PFSK-1 (cell line): ENCODE measurements at regions not wholly inside any gene's neighbourhood (a gene's known extent, or its start where the extent isn't known, plus 50 kb on each side); places are given as distances from the start of the nearest gene placed in this dataset.

ENCODE experiments used
- FOXP2 ChIP-seq: optimal IDR thresholded peaks from 2 replicates; pipeline ENCODE3; 2011; ENCODE audit warnings: borderline replicate concordance, control low read depth, inconsistent platforms; ENCODE audit not compliant: insufficient read depth; ENCODE audit errors: extremely low read length, extremely low read depth
- POLR2AphosphoS5 ChIP-seq: IDR thresholded peaks from 2 replicates; pipeline ENCODE4 v1.6.1; 2012; ENCODE audit warnings: low read depth, mild to moderate bottlenecking, control low read depth, low read length, moderate library complexity
- REST ChIP-seq, 2 experiments: IDR thresholded peaks; 2 replicates each; pipeline versions ENCODE4 v1.6.1 to v1.8.0; 2011 to 2012; ENCODE audit warnings: low read depth in 2 of 2, low read length in 2 of 2, control low read depth in 1 of 2, inconsistent platforms in 1 of 2, mild to moderate bottlenecking in 1 of 2, moderate library complexity in 1 of 2; ENCODE audit not compliant: insufficient read depth in 1 of 2
- SIN3A ChIP-seq: IDR thresholded peaks from 2 replicates; pipeline ENCODE4 v1.6.1; 2012; ENCODE audit warnings: mild to moderate bottlenecking, low read length, moderate library complexity, borderline replicate concordance; ENCODE audit not compliant: insufficient read depth
- TAF1 ChIP-seq: IDR thresholded peaks from 2 replicates; pipeline ENCODE4 v1.6.1; 2012; ENCODE audit warnings: low read length, control low read depth, borderline replicate concordance; ENCODE audit not compliant: insufficient read depth

- TF ChIP-seq REST (IDR thresholded peaks at IDR 0.05; ENCODE audit: insufficient read depth in 1 of 2, low read depth in 2 of 2, low read length in 2 of 2) (no peak), SIN3A (no peak), TAF1 (no peak), POLR2AphosphoS5 (no peak), FOXP2 (no peak)
These were observed 433.2 kb upstream of the DEPDC1 start for GRCh38 chr1:68930101-68930500.

GRCh38 chr1:68936530-68936929 lies 439.6 kb upstream of the DEPDC1 start:
- TF ChIP-seq TAF1 (no peak), SIN3A (no peak), POLR2AphosphoS5 (no peak), FOXP2 (no peak), REST (IDR thresholded peaks at IDR 0.05; ENCODE audit: insufficient read depth in 1 of 2, low read depth in 2 of 2, low read length in 2 of 2) (no peak)

GRCh38 chr1:68938051-68938666 lies 441.3 kb upstream of the DEPDC1 start:
- no peak for TF ChIP-seq REST (IDR thresholded peaks at IDR 0.05; ENCODE audit: insufficient read depth in 1 of 2, low read depth in 2 of 2, low read length in 2 of 2)
- TF ChIP-seq FOXP2 = no peak
- no peak for TF ChIP-seq SIN3A
- TF ChIP-seq TAF1 = no peak
- TF ChIP-seq POLR2AphosphoS5 = no peak

- TF ChIP-seq POLR2AphosphoS5 = no peak
- TF ChIP-seq REST (IDR thresholded peaks at IDR 0.05; ENCODE audit: insufficient read depth in 1 of 2, low read depth in 2 of 2, low read length in 2 of 2) = no peak
- no peak for TF ChIP-seq FOXP2
- no peak for TF ChIP-seq SIN3A
- no peak for TF ChIP-seq TAF1
These were observed 453.2 kb upstream of the DEPDC1 start for GRCh38 chr1:68950036-68950435.

GRCh38 chr1:68953311-68953710 lies 456.4 kb upstream of the DEPDC1 start:
- TF ChIP-seq REST (IDR thresholded peaks at IDR 0.05; ENCODE audit: insufficient read depth in 1 of 2, low read depth in 2 of 2, low read length in 2 of 2) (no peak), FOXP2 (no peak), SIN3A (no peak), TAF1 (no peak), POLR2AphosphoS5 (no peak)
